HEK293 (cell line): ENCODE measurements at regions not wholly inside any gene's neighbourhood (a gene's known extent, or its start where the extent isn't known, plus 50 kb on each side); places are given as distances from the start of the nearest gene placed in this dataset.
A peak's percentile ranks its signal among the peaks of the same experiment; 100 is the strongest.

Source experiments
- CTCF ChIA-PET: fragments of 350-600 bp; formaldehyde crosslinking; extraction: SDS; loops from one replicate; lab custom pipeline; 2021; ENCODE audit warnings: antibody characterized with exemption; lab: Yijun Ruan, JAX
- POLR2A ChIA-PET: fragments of 300-600 bp; formaldehyde crosslinking; extraction: SDS; loops from one replicate; lab custom pipeline; 2020; ENCODE audit warnings: antibody characterized with exemption, inconsistent platforms; lab: Yijun Ruan, JAX
- H3K27ac ChIP-seq: fragments of 200-500 bp; sonication (Bioruptor generic); 2 replicates; pipeline ENCODE4 v1.5.1; 2014; ENCODE audit warnings: low read depth, low read length, control low read depth, inconsistent platforms; ENCODE audit errors: extremely low read depth
- H3K36me3 ChIP-seq, 2 experiments: fragments of 200-500 bp in 1 of 2; sonication (Bioruptor generic) in 1 of 2; 1 replicate in 1 of 2; 2 replicates in 1 of 2; pipeline ENCODE4 v1.5.1; 2014 to 2017; ENCODE audit warnings: inconsistent platforms in 2 of 2, low read length in 2 of 2; ENCODE audit not compliant: control insufficient read depth in 2 of 2, insufficient read depth in 1 of 2
- H3K4me1 ChIP-seq: fragments of 200-500 bp; sonication (Bioruptor generic); 2 replicates; pipeline ENCODE4 v1.5.1; 2014; ENCODE audit warnings: mild to moderate bottlenecking, low read length, inconsistent platforms; ENCODE audit not compliant: control insufficient read depth, insufficient read depth
- H3K4me3 ChIP-seq: 2 replicates; pipeline ENCODE4 v1.5.1; 2011; ENCODE audit warnings: low read depth, mild to moderate bottlenecking, control low read depth, low read length, moderate library complexity
- H3K9me3 ChIP-seq: fragments of 200-500 bp; sonication (Bioruptor generic); 2 replicates; pipeline ENCODE4 v1.5.1; 2014; ENCODE audit warnings: low read depth, low read length, inconsistent platforms; ENCODE audit not compliant: control insufficient read depth, insufficient read depth
- FEZF1 ChIP-seq: fragments of 450-650 bp; formaldehyde crosslinking; IDR thresholded peaks from 2 replicates; pipeline ENCODE4 v1.5.1; 2016; ENCODE audit warnings: missing biosample characterization, missing genetic modification characterization
- GLIS1 ChIP-seq: fragments of 450-650 bp; formaldehyde crosslinking; IDR thresholded peaks from 2 replicates; pipeline ENCODE4 v1.5.1; 2016; ENCODE audit warnings: missing biosample characterization, missing genetic modification characterization
- GLIS2 ChIP-seq: fragments of 450-650 bp; formaldehyde crosslinking; IDR thresholded peaks from 2 replicates; pipeline ENCODE4 v1.5.1; 2016; ENCODE audit warnings: missing biosample characterization, missing genetic modification characterization
- OVOL3 ChIP-seq: fragments of 450-650 bp; formaldehyde crosslinking; IDR thresholded peaks from 2 replicates; pipeline ENCODE4 v1.5.1; 2016; ENCODE audit warnings: missing biosample characterization, missing genetic modification characterization
- PRDM10 ChIP-seq: fragments of 450-650 bp; formaldehyde crosslinking; IDR thresholded peaks from 2 replicates; pipeline ENCODE4 v1.5.1; 2016; ENCODE audit warnings: missing biosample characterization, missing genetic modification characterization
- REPIN1 ChIP-seq: fragments of 450-650 bp; formaldehyde crosslinking; IDR thresholded peaks from 2 replicates; pipeline ENCODE4 v1.5.1; 2017; ENCODE audit warnings: missing biosample characterization, missing genetic modification characterization, low read depth
- SCRT2 ChIP-seq: fragments of 450-650 bp; formaldehyde crosslinking; IDR thresholded peaks from 2 replicates; pipeline ENCODE4 v1.5.1; 2016; ENCODE audit warnings: missing biosample characterization, missing genetic modification characterization
- TCF7L2 ChIP-seq: IDR thresholded peaks from 2 replicates; pipeline ENCODE4 v1.6.1; 2011; ENCODE audit warnings: low read depth, mild to moderate bottlenecking, inconsistent platforms, low read length, moderate library complexity, borderline replicate concordance
- ZBTB20 ChIP-seq: fragments of 450-650 bp; formaldehyde crosslinking; IDR thresholded peaks from 2 replicates; pipeline ENCODE4 v1.5.1; 2016; ENCODE audit warnings: missing biosample characterization, missing genetic modification characterization
- ZBTB44 ChIP-seq: fragments of 450-650 bp; IDR thresholded peaks from 2 replicates; pipeline ENCODE4 v1.5.1; 2018; ENCODE audit warnings: missing biosample characterization, mild to moderate bottlenecking, missing genetic modification characterization
- ZBTB8A ChIP-seq: fragments of 450-650 bp; formaldehyde crosslinking; IDR thresholded peaks from 2 replicates; pipeline ENCODE4 v1.5.1; 2016; ENCODE audit warnings: missing biosample characterization, missing genetic modification characterization
- ZFP69B ChIP-seq: fragments of 450-650 bp; formaldehyde crosslinking; IDR thresholded peaks from 2 replicates; pipeline ENCODE4 v1.5.1; 2016; ENCODE audit warnings: missing biosample characterization, missing genetic modification characterization
- ZNF138 ChIP-seq: fragments of 450-650 bp; formaldehyde crosslinking; IDR thresholded peaks from 2 replicates; pipeline ENCODE4 v1.5.1; 2016; ENCODE audit warnings: missing biosample characterization, missing genetic modification characterization, borderline replicate concordance
- ZNF2 ChIP-seq: fragments of 450-650 bp; formaldehyde crosslinking; IDR thresholded peaks from 2 replicates; pipeline ENCODE4 v1.5.1; 2016; ENCODE audit warnings: missing biosample characterization, missing genetic modification characterization
- ZNF26 ChIP-seq: fragments of 450-650 bp; formaldehyde crosslinking; IDR thresholded peaks from 2 replicates; pipeline ENCODE4 v1.5.1; 2016; ENCODE audit warnings: missing biosample characterization, missing genetic modification characterization
- ZNF48 ChIP-seq: fragments of 450-650 bp; formaldehyde crosslinking; IDR thresholded peaks from 2 replicates; pipeline ENCODE4 v1.5.1; 2016; ENCODE audit warnings: missing biosample characterization, missing genetic modification characterization
- ZNF513 ChIP-seq: fragments of 450-650 bp; IDR thresholded peaks from 2 replicates; pipeline ENCODE4 v1.5.1; 2018; ENCODE audit warnings: missing biosample characterization, missing genetic modification characterization
- ZNF514 ChIP-seq: fragments of 450-650 bp; formaldehyde crosslinking; IDR thresholded peaks from 2 replicates; pipeline ENCODE4 v1.5.1; 2016; ENCODE audit warnings: missing biosample characterization, missing genetic modification characterization
- ZNF529 ChIP-seq: fragments of 450-650 bp; formaldehyde crosslinking; IDR thresholded peaks from 2 replicates; pipeline ENCODE4 v1.5.1; 2017; ENCODE audit warnings: missing genetic modification characterization, missing biosample characterization; ENCODE audit not compliant: insufficient replicate concordance
- ZNF548 ChIP-seq: fragments of 450-650 bp; formaldehyde crosslinking; IDR thresholded peaks from 2 replicates; pipeline ENCODE4 v1.5.1; 2016; ENCODE audit warnings: missing biosample characterization, missing genetic modification characterization
- ZNF555 ChIP-seq: fragments of 450-650 bp; formaldehyde crosslinking; conservative IDR thresholded peaks from 2 replicates; pipeline ENCODE4 v1.5.1; 2017; ENCODE audit warnings: missing biosample characterization, mild to moderate bottlenecking, missing genetic modification characterization, inconsistent platforms
- ZNF571 ChIP-seq: fragments of 450-650 bp; formaldehyde crosslinking; IDR thresholded peaks from 2 replicates; pipeline ENCODE4 v1.5.0; 2017; ENCODE audit warnings: missing biosample characterization, missing genetic modification characterization
- ZNF600 ChIP-seq: fragments of 450-650 bp; formaldehyde crosslinking; IDR thresholded peaks from 2 replicates; pipeline ENCODE4 v1.5.1; 2016; ENCODE audit warnings: missing biosample characterization, missing genetic modification characterization
- ZNF623 ChIP-seq: fragments of 450-650 bp; formaldehyde crosslinking; IDR thresholded peaks from 2 replicates; pipeline ENCODE4 v1.5.1; 2016; ENCODE audit warnings: missing biosample characterization, missing genetic modification characterization
- ZNF626 ChIP-seq: fragments of 450-650 bp; sonication (Bioruptor Pico); formaldehyde crosslinking; IDR thresholded peaks from 2 replicates; pipeline ENCODE4 v1.5.1; 2018; ENCODE audit warnings: missing biosample characterization, missing genetic modification characterization, inconsistent platforms
- ZNF629 ChIP-seq: fragments of 450-650 bp; formaldehyde crosslinking; IDR thresholded peaks from 2 replicates; pipeline ENCODE4 v1.5.1; 2017; ENCODE audit warnings: missing biosample characterization, missing genetic modification characterization
- ZNF692 ChIP-seq: fragments of 450-650 bp; formaldehyde crosslinking; IDR thresholded peaks from 2 replicates; pipeline ENCODE4 v1.5.1; 2016; ENCODE audit warnings: missing biosample characterization, missing genetic modification characterization
- ZNF701 ChIP-seq: fragments of 450-650 bp; formaldehyde crosslinking; IDR thresholded peaks from 2 replicates; pipeline ENCODE4 v1.5.1; 2016; ENCODE audit warnings: missing biosample characterization, missing genetic modification characterization
- ZNF830 ChIP-seq: fragments of 450-650 bp; IDR thresholded peaks from 2 replicates; pipeline ENCODE4 v1.5.0; 2018; ENCODE audit warnings: missing biosample characterization, missing genetic modification characterization, low read depth, mild to moderate bottlenecking, moderate library complexity
- ZXDB ChIP-seq: fragments of 450-650 bp; formaldehyde crosslinking; IDR thresholded peaks from 2 replicates; pipeline ENCODE4 v1.5.1; 2016; ENCODE audit warnings: missing biosample characterization, missing genetic modification characterization

- Histone ChIP-seq H3K27ac (no peak overlapping the region), H3K4me3 (no peak overlapping the region), H3K4me1 (peaks cover 4% of the 10 kb centered on the region; the same call in 1 of the 2 replicates), H3K36me3 (no peaks in the 10 kb centered on the region), H3K9me3 (no peaks in the 10 kb centered on the region)
- CTCF ChIA-PET, result interaction anchor here (1.4 kb wide), 1 partner anchor 8 kb away, joined by 4 read pairs; no protein-coding TSS in a partner anchor
- POLR2A ChIA-PET, result no interaction called here
- TF ChIP-seq ZNF626 (tag by site-specific recombination) (no peak), ZNF830 (tag by site-specific recombination) (no peak), ZNF692 (tag by site-specific recombination) (peak; percentile 17; the same call in 1 of the 2 replicates), TCF7L2 (peak; percentile 91), ZNF571 (tag by site-specific recombination) (no peak), ZXDB (peak; percentile 44; the same call in 1 of the 2 replicates), ZNF513 (no peak), ZNF48 (tag by site-specific recombination) (no peak), ZBTB8A (tag by site-specific recombination) (peak; percentile 66), ZBTB44 (peak; percentile 50), SCRT2 (tag by site-specific recombination) (peak; percentile 61), OVOL3 (peak; percentile 25; the same call in 1 of the 2 replicates), ZBTB20 (tag by site-specific recombination) (no peak), REPIN1 (tag by site-specific recombination) (no peak), ZNF26 (tag by site-specific recombination) (no peak), ZNF629 (tag by site-specific recombination) (peak; percentile 41; the same call in 1 of the 2 replicates), GLIS1 (tag by site-specific recombination) (no peak), ZNF138 (tag by site-specific recombination) (no peak), GLIS2 (no peak), ZNF2 (tag by site-specific recombination) (no peak), ZNF701 (no peak), ZFP69B (tag by site-specific recombination) (no peak), ZNF623 (tag by site-specific recombination) (no peak), ZNF514 (tag by site-specific recombination) (no peak), ZNF548 (no peak), ZNF529 (tag by site-specific recombination) (no peak), PRDM10 (tag by site-specific recombination) (no peak), FEZF1 (tag by site-specific recombination) (peak; percentile 99), ZNF555 (no peak), ZNF600 (tag by site-specific recombination) (0 out of 2 replicates have a peak, but pooled peaks have one; percentile 17)
Observed at GRCh38 chr5:90297045-90297764, 112.4 kb downstream of the CETN3 start.
